ENCODE measurements at regions not wholly inside any gene's neighbourhood (a gene's known extent, or its start where the extent isn't known, plus 50 kb on each side); places are given as distances from the start of the nearest gene placed in this dataset.

GRCh38 chr3:82386647-82387046 is 625.2 kb upstream of the GBE1 start:
- TF ChIP-seq POLR2A (conservative IDR thresholded peaks at IDR 0.05) (no peak), ZNF830 (CRISPR knock-in tag; IDR thresholded peaks at IDR 0.05) (no peak), GTF2F1 (IDR thresholded peaks at IDR 0.05; ENCODE audit: low read depth, low read length) (no peak)
